ENCODE measurements at regions not wholly inside any gene's neighbourhood (a gene's known extent, or its start where the extent isn't known, plus 50 kb on each side); places are given as distances from the start of the nearest gene placed in this dataset.

GRCh38 chr4:123784626-123785025, 388.0 kb downstream of the SPRY1 start:
- TF ChIP-seq CTCF (IDR thresholded peaks at IDR 0.05; ENCODE audit: poor library complexity, severe bottlenecking) (no peak), EZH2 (IDR thresholded peaks at IDR 0.05; ENCODE audit: borderline replicate concordance, insufficient read depth, low read length, poor library complexity, severe bottlenecking) (no peak), TAF1 (IDR thresholded peaks at IDR 0.05; ENCODE audit: low read depth) (no peak), EP300 (conservative IDR thresholded peaks at IDR 0.05; ENCODE audit: poor library complexity, severe bottlenecking) (no peak), SMC3 (conservative IDR thresholded peaks at IDR 0.05; ENCODE audit: poor library complexity) (no peak)

Measured in neural cell (in vitro differentiated cells).